ENCODE measurements at regions not wholly inside any gene's neighbourhood (a gene's known extent, or its start where the extent isn't known, plus 50 kb on each side); places are given as distances from the start of the nearest gene placed in this dataset.

- Histone ChIP-seq H3K27ac (no peak overlapping the region), H3K36me3 (no peaks in the 10 kb centered on the region), H3K4me1 (no peaks in the 10 kb centered on the region), H3K4me3 (no peak overlapping the region), H3K9me3 (peaks cover 0 to 5% of the 10 kb centered on the region in 2 donors), H3K27me3 (no peaks in the 10 kb centered on the region)
- no peak for DNase-seq
- TF ChIP-seq POLR2A (IDR thresholded peaks at IDR 0.05) = no peak
- TF ChIP-seq CTCF (IDR thresholded peaks at IDR 0.05) = no peak
- intact Hi-C loops (cut with DNase I; ENCODE audit: low total_unique reads) = no loop called here
These were observed 97.9 kb upstream of the NCAM1 start for GRCh38 chr11:112863305-112863704.

- intact Hi-C loops (cut with DNase I; ENCODE audit: low total_unique reads) = no loop called here
- Histone ChIP-seq H3K4me1 (no peaks in the 10 kb centered on the region), H3K27me3 (no peaks in the 10 kb centered on the region), H3K36me3 (no peaks in the 10 kb centered on the region), H3K4me3 (no peak overlapping the region), H3K9me3 (peaks cover 0 to 5% of the 10 kb centered on the region in 2 donors), H3K27ac (no peak overlapping the region)
- no peak for DNase-seq
- no peak for TF ChIP-seq CTCF (IDR thresholded peaks at IDR 0.05)
- TF ChIP-seq POLR2A (IDR thresholded peaks at IDR 0.05) = no peak
These were observed 96.5 kb upstream of the NCAM1 start for GRCh38 chr11:112864672-112865071.

- no peak for TF ChIP-seq CTCF (IDR thresholded peaks at IDR 0.05)
- TF ChIP-seq POLR2A (IDR thresholded peaks at IDR 0.05) = no peak
- H3K4me1 ChIP-seq = no peaks in the 10 kb centered on the region
- intact Hi-C loops (cut with DNase I; ENCODE audit: low total_unique reads) = no loop called here
- H3K27ac ChIP-seq = no peak overlapping the region
- no peaks in the 10 kb centered on the region for H3K27me3 ChIP-seq
- no peak for DNase-seq
- H3K4me3 ChIP-seq = no peak overlapping the region
- no peaks in the 10 kb centered on the region for H3K9me3 ChIP-seq
- H3K36me3 ChIP-seq = no peaks in the 10 kb centered on the region
These were observed 89.2 kb upstream of the NCAM1 start for GRCh38 chr11:112871909-112872500.

GRCh38 chr11:112874980-112875379, 86.2 kb upstream of the NCAM1 start:
- Histone ChIP-seq H3K4me1 (no peaks in the 10 kb centered on the region), H3K27ac (no peak overlapping the region), H3K36me3 (no peaks in the 10 kb centered on the region), H3K27me3 (no peaks in the 10 kb centered on the region), H3K4me3 (no peak overlapping the region), H3K9me3 (no peaks in the 10 kb centered on the region)
- no peak for DNase-seq
- TF ChIP-seq POLR2A (IDR thresholded peaks at IDR 0.05) = no peak
- no peak for TF ChIP-seq CTCF (IDR thresholded peaks at IDR 0.05)
- intact Hi-C loops (cut with DNase I; ENCODE audit: low total_unique reads) = no loop called here

GRCh38 chr11:112877581-112877980, 83.6 kb upstream of the NCAM1 start:
- DNase-seq = no peak
- TF ChIP-seq CTCF (IDR thresholded peaks at IDR 0.05) (no peak), POLR2A (IDR thresholded peaks at IDR 0.05) (no peak)
- Histone ChIP-seq H3K4me3 (no peak overlapping the region), H3K27ac (no peak overlapping the region), H3K36me3 (no peaks in the 10 kb centered on the region), H3K4me1 (no peaks in the 10 kb centered on the region), H3K27me3 (no peaks in the 10 kb centered on the region), H3K9me3 (no peaks in the 10 kb centered on the region)
- intact Hi-C loops (cut with DNase I; ENCODE audit: low total_unique reads) = no loop called here
